ENCODE measurements at regions not wholly inside any gene's neighbourhood (a gene's known extent, or its start where the extent isn't known, plus 50 kb on each side); places are given as distances from the start of the nearest gene placed in this dataset.
"Not testable (repeated sequence)": the region's sequence is repeated elsewhere in the genome, so short reads cannot be mapped to it uniquely, and the experiment has no call there.

DNA sequence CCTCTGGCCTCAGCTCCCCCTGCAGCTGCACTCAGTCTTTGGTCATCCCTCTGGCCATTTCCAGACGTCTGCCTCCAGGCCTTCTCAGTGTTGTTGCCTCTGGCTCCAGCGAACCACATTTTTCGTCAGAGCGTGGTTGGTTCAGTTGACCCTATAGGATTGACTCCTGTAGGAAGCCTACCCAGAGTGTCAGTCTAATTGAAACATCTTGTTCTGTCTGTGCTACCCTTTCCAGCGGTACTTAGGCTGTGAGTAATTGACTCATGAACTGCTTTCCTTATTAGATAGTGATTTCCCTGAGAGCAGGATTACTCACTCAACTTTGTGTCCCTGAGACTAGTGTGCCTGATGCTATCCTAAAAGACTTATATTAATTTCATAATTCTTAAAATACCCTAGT, 373.2 kb downstream of the ATP23 start:
- DNase-seq = no peak

DNA sequence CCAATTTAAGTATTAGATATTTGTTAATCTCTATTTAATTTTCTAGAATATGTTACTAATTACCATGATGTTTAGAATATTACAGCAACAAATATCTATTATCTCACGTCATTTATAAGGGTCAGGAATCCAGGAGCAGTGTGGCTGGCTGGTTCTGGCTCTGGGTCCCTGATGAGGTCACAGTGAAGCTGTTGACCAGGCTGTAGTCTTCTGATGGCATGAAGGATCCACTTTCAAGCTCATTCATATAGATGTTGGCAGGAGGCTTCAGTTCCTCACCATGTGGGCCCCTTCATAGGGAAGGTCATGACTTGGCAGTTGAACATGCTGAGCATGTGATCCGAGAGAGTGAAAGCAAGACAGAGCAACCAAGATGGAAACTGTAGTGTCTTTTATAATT, 375.6 kb downstream of the ATP23 start:
- DNase-seq = no peak

DNA sequence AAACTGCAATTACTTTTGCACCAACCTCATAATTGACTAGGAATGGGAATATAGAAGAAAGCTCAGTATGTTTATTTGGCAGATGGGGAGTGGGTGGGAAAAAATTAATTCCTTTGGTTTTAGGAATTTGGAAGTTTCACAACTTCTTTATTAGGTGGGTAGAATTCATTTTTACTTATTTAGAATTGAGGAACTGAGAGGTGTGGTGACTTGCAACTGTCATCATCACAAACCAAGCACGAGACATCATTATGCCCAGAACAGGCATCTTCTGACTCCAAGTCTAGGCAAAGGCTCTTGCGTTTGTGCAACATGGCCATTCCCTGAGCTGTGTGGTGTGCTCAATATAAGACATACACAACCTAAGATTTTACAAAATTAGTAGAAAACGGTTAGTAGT, 380.0 kb downstream of the ATP23 start:
- no peak for DNase-seq

DNA sequence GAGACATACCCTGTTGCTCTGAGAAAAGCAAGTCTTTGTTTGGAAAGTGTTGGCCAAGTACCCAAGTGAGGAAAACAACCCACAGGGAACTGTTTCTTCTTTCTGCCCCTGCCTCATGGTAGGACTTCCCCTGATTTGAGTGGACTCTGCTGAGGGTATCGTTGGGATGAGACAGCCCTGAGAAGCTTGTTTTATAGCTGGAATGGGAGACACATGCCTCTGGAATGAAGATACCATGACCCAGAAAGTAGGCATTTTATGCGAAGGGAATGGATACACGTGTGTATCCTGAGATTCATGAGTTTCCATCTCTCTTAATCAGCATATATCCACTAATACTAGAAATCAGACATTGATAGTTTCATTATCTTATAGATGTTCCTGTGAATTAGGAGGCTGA, 382.3 kb downstream of the ATP23 start:
- no peak for DNase-seq

DNA sequence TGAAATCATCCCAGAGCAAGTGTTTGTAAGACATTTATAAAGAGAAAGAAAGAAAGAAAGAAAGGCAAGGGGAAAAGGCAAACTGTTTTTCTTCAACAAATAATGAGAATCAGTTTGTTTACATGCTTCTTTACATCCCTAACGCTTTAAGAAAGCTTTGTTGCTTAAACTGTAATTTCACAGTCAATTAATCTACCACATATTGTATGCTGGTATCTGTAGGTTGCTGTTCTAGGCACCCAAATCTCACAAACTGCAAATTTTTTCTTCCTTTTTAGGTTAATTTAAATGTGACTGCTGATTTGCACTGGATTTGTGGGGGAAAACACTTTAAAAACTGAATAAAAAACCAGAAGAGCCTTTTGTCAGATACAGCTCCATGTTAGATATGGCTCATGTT, 384.2 kb downstream of the ATP23 start:
- DNase-seq = no peak

DNA sequence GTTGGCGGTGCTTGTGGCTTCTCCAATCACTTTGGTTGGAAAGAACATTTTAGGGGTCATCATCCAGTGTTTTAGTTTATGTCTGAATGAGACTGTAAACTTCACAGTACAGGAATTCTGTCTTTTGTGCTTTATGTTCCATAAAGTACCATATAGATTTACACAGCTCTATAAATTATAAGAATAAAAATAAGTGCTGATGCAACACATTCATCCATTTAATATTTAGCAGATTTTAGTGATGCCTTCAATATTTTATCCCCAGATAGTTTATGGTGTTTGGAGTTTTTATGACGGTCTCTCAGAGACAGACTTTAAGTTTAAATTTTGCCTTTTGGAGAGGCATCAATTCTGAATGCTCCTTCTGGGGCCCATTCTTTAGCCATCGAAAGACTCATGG, 385.2 kb downstream of the ATP23 start:
- DNase-seq = no peak

DNA sequence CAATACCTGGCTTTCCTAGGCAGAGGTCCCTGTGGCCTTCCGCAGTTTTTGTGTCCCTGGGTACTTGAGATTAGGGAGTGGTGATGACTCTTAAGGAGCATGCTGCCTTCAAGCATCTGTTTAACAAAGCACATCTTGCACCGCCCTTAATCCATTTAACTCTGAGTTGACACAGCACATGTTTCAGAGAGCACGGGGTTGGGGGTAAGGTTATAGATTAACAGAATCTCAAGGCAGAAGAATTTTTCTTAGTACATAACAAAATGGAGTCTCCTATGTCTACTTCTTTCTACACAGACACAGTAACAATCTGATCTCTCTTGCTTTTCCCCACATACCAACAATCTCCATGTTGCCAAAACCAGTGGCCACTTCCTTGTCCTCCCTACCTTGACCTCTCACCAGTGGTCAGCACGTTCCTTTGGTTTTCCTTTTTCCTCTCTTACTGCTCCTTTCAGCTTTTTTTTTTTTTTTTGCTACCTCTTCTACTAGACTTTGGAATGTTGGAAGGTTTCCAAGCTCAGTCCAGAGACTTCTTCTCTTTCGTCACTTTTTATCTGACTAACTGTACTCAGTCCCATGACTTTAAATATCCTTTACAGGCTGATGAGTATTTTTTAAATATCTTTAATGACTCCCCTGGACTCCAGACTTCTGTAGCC, 395.3 kb downstream of the ATP23 start:
- DNase-seq = not testable (repeated sequence)

DNA sequence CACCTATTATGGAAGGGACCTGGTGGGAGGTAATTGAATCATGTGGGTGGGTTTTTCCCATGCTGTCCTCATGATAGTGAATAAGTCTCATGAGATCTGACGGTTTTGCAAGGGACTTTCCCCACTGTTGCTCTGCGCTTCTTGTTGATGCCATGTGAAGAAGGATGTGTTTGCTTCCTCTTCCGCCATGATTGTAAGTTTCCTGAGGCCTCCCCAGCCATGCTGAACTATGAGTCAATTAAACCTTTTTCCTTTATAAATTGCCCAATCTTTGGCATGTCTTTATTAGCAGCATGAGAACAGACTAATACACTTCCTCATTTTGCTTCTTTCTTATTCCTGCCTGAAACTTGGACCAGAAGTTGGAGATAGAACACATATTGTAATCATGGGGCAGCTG, 396.2 kb downstream of the ATP23 start:
- DNase-seq = peak; percentile 42 to 44

DNA sequence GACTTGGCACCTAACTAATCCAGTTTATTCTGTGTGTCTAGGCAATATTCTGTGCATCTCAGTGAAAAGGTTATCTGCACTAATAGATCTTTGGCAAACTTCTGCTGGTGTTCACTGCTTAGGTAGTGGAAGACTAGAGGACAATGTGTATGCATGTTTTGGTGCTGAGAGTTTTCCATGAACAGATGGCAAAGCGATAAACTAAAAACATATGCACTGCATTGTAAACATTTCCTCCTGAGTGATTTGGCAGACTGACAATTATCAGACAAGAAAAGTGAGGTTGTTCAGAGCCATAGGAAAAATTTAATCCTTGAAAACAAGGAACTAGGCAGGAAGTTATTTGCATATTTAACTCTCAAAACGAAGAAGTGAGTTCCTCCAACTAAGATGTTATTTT, 400.4 kb downstream of the ATP23 start:
- no peak for DNase-seq

DNA sequence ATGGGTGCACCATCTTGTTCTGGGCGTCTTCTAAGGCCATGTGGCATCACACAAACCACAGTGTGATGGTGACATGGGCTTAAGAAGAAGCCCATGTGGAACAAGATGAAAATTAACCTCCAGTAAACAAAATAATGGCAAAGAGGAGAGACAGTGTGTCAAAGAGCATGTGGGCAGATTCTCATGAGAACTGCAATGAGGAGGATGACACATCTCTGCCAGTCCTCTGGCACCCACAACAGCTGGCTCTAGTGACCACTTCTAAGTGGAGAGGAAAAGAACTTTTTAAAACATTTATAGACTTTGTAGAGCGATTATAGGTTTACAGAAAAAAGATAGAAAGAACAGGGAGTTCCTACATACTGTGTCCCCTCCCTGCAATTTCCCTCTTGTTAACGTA, 401.4 kb downstream of the ATP23 start:
- no peak for DNase-seq

DNA sequence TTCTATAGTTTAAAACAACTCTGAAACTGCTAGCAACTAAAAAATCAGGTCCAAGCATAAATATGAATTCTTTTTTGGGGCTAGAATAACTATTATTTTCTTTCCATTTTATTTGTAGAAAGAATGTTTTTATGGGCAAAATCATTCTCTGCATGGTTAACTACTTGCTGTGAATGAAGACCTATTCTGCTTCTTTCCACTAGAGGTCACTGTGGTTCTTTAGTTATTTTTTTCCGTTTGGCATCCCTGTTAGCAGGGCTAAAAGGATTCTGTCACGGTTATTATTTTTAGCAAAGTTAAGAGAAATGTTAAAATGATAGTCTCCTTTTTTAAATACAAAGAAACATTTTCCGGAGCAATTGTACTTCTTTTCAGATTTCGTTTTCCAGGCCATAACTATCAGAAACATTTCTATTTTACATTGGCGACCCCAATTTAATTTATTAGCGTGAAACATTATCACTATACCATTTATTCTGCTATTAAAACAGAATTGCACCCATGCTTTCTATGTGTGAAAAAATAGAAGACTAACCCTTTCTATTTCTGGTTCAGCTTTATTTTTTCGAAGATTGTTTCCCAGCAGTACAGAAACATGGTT, 404.8 kb downstream of the ATP23 start:
- DNase-seq = peak; percentile 79 to 83

DNA sequence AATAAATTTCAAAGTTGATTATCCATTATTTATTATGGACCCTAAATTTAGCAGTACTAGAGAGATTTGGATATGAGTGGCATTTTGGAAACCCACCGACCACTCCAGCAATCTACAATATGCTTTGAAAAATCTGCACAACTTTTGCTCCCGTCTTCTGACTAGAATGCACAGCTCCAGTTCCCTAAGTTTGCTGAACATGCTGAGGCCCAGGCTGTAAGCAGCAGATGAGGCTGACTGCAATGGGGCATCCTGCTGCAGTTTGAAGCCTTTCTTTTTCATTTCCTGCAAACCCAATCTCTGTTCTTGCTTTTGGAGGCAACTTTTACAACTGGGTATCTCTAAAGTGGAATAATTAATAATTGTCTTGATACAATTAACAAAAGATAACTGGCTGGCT, 405.8 kb downstream of the ATP23 start:
- no peak for DNase-seq

DNA sequence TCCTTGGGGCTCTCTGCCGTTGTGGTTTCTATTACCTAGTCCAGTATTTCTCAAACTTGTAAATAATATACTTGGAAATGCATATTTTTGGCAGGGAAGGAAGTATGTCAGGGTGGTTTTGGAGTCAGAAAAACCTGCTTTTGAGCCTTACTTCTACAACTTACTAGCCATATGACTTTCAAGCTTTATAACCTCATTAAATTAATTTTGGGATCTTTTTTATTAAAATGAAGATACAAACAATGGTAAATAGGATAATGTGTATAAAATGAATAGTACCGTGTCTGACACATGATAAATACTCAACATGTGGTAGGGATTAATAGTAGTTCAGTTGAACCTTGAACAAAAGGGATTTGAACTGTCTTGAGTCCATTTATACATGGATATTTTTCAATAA, 406.3 kb downstream of the ATP23 start:
- DNase-seq = no peak

DNA sequence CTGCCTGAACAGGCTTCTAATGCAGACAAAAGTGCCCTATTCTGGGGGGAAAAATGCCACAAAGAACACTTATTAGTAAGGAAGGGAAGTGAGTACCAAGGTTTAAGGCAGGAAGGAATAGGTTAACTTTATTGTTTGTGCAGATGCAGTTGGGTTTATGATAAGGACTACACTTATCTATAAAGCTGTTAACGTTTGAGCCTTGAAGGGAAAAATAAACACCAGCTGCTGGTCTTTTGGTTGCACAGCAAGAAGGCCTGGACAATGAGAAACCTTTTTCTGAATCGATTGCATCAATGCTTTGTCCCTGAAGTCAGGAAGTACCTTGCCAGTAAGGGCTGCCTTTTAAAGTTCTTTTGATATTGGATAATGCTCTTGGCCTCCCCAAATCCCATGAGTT, 407.8 kb downstream of the ATP23 start:
- DNase-seq = no peak

DNA sequence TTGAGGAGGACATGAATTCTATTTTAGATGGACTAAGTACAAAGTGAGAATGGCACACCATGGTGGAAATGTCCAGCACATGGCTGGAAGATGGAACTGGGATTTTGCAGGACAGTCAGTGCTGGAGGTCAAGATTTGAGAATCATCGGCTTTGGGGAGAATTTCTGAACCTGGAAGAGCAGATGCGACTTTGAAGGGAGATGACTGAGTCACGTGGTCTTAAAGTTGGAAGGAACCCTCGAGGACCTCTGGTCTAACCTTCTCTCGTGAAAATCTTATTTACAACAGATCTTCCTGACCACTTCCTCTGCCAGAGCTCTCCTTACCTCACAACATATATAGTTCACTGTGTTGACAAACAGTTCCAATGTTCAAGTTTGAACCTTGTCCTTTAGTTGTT, 415.4 kb downstream of the ATP23 start:
- DNase-seq = no peak

DNA sequence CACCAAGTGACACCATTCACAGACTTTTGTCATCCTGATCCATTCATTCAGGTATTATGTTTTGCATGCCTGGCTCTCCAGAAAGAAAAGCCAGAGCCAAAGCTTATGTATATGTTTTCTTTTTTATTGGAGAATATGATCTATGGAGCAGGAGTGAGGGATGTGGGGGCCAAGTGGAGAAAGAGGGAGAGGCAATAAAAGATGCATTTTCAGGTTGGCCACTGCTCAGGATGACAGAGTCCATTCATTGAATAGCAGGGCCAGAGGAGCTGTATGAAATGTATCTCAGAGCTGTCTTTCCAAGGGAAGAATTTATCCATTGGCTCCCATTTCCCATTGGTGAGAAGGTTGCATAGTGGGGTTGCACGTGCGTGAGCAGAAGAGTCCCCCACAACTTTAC, 416.1 kb downstream of the ATP23 start:
- DNase-seq = no peak

DNA sequence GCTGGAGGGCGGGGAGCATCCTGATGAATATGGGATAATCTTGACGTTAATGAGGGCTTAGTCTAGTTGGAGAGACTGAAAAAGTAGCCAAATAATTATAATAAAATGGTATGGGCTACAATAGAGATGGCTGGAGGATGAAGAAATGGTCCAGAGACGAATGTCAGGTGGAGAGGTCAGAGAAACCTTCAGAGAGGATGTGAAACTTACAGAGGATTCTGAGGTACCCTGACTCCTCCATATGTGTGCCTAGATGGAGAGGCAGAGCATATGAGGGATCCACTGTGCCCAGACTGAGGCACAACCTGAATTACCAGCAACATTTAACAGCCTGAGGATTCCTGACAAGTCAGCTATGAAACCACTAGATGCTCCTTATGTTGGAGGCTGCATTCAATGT, 417.0 kb downstream of the ATP23 start:
- DNase-seq = no peak

DNA sequence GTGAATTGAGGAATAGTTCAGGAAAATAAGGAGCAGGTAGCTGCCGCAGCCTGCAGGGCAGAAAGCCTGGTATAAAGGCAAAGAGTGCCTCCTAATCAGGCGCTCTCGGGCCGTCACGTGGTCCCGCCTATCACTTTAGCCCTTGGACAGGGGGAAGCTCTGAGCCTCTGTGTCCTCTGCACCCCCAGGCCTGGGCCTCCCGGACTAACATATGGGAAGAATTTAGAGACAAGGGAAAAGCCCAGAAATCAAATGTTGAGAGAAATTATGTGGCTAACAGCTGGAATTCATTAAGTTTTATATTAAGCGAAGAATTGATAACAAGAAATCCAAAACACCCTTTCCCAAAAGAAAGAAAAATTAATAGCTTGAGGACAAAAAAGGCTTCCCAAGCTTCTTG, 417.7 kb downstream of the ATP23 start:
- DNase-seq = no peak

DNA sequence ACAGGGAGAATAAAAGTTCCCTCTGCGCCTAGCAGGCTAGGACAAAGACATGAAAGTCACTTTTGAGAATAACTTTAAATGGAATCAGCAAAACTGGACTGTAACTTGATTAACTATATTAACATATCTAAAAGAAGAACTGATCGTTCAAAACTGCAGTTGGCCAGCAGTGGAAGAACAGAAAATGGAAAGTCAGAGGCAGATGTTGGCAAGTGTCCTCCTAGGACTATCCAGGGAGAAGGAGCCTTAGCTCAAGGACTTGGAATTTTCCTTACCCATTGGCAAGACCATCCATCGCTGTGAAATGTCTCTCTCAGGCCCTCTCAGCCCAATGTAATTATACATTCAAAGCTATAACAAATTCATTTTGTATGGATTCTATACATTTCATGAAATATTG, 419.7 kb downstream of the ATP23 start:
- no peak for DNase-seq

DNA sequence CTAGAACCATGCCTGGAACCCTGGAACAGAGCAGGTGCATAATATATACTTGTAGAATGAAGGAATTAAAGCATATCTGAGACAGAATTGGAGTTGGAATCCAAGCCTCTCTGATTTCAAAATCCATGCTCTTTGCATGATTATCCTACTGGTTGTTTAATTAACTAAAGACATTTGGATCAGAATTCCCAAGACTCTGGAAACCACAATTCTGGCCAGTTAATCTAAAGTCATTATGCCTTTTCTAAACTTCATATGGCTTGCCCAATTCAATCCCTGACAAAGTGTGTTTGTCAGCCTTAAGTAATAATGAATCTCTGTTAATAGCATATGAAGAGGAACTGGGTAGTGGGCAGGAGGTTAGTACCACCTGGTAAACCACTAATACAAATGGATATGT, 422.6 kb downstream of the ATP23 start:
- no peak for DNase-seq

DNA sequence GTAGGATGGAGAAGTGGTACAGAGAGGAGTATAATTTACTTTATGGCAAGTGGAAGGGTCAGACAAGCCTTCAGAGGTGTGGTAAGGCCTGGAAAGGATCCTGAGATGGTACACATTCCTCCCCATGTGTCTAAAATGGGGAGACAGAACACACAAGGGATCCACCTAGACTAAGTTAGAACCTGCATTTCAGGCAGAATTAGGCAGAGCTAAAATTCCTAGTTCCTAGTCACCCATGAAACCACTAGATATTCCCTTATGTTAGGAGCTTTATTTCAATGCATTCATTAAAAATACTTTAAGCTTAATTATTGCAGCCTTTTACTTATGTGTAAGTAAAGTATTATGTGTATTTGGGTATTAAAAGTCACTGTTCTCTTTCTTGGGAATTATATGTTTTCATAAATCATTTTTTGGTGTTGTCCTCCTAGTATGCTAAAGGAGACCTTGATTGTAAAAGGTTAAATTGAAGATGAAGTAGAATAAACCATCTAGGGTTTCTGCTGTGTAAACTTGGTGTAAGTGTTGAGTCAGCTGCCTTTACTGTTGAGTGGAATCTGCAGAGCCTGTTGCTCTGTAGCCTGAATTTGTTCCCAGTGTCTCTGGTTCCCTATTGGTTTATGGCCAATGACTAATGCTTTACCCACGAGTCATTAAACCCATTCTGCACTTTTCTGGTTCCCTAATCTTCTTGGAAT, 423.2 kb downstream of the ATP23 start:
- no peak for DNase-seq

DNA sequence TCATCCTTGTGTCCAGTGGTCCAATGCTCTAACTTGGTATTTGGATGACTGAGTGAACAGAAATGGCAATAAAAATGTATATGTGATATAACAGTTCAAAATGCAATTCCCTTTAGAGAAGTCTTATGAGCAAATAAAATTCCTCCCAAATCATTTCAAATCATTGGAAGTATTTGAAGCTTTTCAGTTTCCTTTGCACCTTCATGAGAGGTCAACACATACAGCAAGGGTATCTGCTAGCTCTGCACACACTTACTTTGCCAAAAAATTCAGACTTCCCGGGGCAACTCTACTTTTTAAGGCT, 423.7 kb downstream of the ATP23 start:
- DNase-seq = no peak

DNA sequence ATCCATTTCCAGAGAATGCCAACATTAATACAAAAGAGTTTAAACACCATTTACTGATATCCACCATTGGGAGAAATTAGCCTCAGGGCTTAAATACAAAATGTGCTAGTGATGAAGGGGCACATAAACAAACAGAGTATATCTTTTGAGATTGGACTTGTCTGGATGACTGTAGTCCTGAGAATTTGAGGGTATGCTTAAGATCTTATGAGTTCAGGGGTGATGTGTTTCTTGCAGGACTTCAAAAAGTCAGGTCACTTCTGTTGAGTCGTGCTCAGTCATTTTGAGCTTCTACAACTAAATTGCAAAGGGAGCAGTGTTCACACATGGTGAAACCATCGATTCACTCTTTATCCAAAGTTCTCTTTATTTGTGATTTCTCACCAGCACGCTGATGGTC, 425.7 kb downstream of the ATP23 start:
- DNase-seq = no peak

DNA sequence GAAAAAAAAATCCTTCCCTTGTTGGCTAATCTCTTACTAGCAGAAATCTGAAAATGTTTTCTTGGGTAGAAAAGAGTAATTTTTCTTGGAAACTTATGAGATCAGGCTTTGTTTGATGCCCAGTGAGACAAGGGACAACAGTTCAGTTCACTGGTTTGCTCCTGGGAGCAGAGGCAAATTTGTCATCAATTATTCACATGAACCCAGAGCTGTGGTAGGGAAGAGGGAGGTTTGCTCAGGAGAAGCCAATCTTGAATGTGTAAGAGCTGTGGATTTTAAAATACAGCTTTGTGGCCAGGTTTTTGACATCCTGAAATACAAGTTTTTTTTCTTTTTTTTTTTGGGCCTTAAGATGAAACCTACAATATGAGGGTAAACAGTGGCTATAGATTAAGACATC, 426.6 kb downstream of the ATP23 start:
- DNase-seq = no peak

DNA sequence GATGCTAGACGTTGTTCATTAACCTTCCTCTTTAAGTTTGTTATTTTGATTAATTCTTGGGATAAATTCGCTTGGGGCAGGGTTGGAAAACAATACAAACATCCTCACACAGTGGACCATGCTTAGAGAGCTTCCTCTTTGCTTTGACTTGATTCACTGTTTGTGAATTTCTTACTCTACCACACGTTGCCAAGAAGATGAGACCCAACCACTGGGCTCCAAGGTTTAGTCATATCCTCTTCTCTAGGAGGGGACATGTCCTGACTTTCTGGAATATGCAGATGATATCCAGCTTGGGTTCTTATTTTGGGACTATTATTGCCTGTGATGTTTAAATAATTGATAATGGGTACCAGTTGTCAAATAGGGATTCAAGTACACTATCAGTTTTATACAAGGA, 428.2 kb downstream of the ATP23 start:
- no peak for DNase-seq

Measured in Kasumi-1 (cell line).